ENCODE measurements at regions not wholly inside any gene's neighbourhood (a gene's known extent, or its start where the extent isn't known, plus 50 kb on each side); places are given as distances from the start of the nearest gene placed in this dataset.

GRCh38 chr5:148934895-148935400 is 108.5 kb downstream of the ADRB2 start:
- TF ChIP-seq YY1 (IDR thresholded peaks at IDR 0.05; ENCODE audit: insufficient read depth, insufficient read length) = no peak
- TF ChIP-seq ZNF274 (IDR thresholded peaks at IDR 0.05; ENCODE audit: low read depth, low read length) = no peak
- TF ChIP-seq SUZ12 (IDR thresholded peaks at IDR 0.05; ENCODE audit: extremely low read depth, insufficient read depth, insufficient read length) = no peak

All from NT2/D1 (cell line).